Activated CD8-positive, alpha-beta T cell treated with anti-CD3 and anti-CD28 coated beads for 36 hours (primary cell): ENCODE measurements at regions not wholly inside any gene's neighbourhood (a gene's known extent, or its start where the extent isn't known, plus 50 kb on each side); places are given as distances from the start of the nearest gene placed in this dataset.

Source experiments
- ATAC-seq: fragments of 200-7000 bp; cut with Tn5 transposase; one replicate; pipeline ENCODE4 v1.10.0; 2021; ENCODE audit warnings: mild to moderate bottlenecking, moderate library complexity
- CTCF ChIA-PET: fragments of 350-600 bp; sonication (Branson Sonifier 250); formaldehyde crosslinking; loops from one replicate; lab custom pipeline; 2021; ENCODE audit warnings: antibody characterized with exemption; lab: Charles Lee
- POLR2A ChIA-PET: fragments of 350-600 bp; sonication (Branson Sonifier 250); formaldehyde crosslinking; loops from one replicate; lab custom pipeline; 2021; ENCODE audit warnings: antibody characterized with exemption; lab: Charles Lee
- DNase-seq: peaks from one replicate; pipeline ENCODE4 v3.0.0-alpha.2; 2020
- H3K27ac Mint-ChIP-seq: one replicate; pipeline ENCODE4 v1.8.0; 2021; ENCODE audit warnings: mild to moderate bottlenecking, mixed read lengths
- H3K27me3 Mint-ChIP-seq: one replicate; pipeline ENCODE4 v1.8.0; 2021; ENCODE audit warnings: mixed read lengths
- H3K36me3 Mint-ChIP-seq: one replicate; pipeline ENCODE4 v1.8.0; 2021; ENCODE audit warnings: low read depth, mixed read lengths
- H3K4me1 Mint-ChIP-seq: one replicate; pipeline ENCODE4 v1.8.0; 2021; ENCODE audit warnings: low read depth, mixed read lengths
- H3K4me3 Mint-ChIP-seq: one replicate; pipeline ENCODE4 v1.8.0; 2021; ENCODE audit warnings: mild to moderate bottlenecking, moderate library complexity, mixed read lengths
- H3K9me3 Mint-ChIP-seq: one replicate; pipeline ENCODE4 v1.8.0; 2021; ENCODE audit warnings: mixed read lengths
- intact Hi-C: fragments of 100-400 bp; cut with micrococcal nuclease; formaldehyde crosslinking; loops from one replicate; pipeline ENCODE4 v1.10.0; 2022
- TF ChIP-seq, protein P1 (sequence below): fragments of 200-600 bp; IDR thresholded peaks from one replicate; pipeline ENCODE4 v1.8.0; 2022; ENCODE audit warnings: antibody characterized with exemption, mild to moderate bottlenecking

DNA sequence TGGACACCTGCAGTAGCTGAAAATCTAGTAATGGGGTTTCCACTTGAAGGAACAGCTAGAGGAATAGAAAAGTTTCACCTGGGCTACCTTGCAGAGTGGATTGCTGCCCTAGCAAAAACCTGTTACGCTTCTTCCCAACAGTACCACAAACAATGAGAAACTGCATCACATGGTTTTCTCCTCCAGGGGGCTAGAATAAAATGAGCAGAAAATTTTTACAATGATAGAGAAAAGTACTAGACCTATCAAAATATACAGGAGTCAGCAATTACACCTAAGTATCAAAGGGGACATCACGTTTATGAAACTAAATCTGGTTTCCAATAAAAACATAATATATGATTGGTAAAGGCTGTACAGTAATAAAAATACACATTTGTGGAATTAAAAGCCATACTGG is 423.1 kb upstream of the PITX2 start:
- DNase-seq = no peak

DNA sequence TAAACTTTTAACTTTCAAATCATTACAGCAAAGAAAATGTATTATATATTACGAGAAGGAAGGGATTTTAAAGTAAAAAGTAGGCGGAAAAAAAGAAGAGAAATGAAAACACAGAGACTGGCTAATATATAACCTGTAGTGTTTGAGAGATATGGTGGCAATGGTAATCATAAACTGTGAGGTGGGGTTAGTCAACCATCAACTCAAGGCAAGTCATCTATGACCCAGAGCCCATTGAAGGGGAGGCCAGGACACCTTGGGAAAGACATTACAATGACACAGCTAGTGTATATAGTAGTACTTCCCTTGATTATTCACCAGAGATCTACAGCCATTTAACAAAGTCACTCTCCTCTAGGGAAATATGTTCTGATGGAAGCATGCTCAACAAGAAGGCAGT is 423.9 kb upstream of the PITX2 start:
- Mint-ChIP-seq H3K36me3 (no peaks in the 10 kb centered on the region), H3K4me3 (no peak overlapping the region), H3K27ac (no peak overlapping the region), H3K4me1 (no peaks in the 10 kb centered on the region), H3K27me3 (no peaks in the 10 kb centered on the region), H3K9me3 (peaks cover 8% of the 10 kb centered on the region)
- ChIA-PET CTCF (no interaction called here), POLR2A (no interaction called here)
- intact Hi-C loops = no loop called here
- TF ChIP-seq, protein P1, sequence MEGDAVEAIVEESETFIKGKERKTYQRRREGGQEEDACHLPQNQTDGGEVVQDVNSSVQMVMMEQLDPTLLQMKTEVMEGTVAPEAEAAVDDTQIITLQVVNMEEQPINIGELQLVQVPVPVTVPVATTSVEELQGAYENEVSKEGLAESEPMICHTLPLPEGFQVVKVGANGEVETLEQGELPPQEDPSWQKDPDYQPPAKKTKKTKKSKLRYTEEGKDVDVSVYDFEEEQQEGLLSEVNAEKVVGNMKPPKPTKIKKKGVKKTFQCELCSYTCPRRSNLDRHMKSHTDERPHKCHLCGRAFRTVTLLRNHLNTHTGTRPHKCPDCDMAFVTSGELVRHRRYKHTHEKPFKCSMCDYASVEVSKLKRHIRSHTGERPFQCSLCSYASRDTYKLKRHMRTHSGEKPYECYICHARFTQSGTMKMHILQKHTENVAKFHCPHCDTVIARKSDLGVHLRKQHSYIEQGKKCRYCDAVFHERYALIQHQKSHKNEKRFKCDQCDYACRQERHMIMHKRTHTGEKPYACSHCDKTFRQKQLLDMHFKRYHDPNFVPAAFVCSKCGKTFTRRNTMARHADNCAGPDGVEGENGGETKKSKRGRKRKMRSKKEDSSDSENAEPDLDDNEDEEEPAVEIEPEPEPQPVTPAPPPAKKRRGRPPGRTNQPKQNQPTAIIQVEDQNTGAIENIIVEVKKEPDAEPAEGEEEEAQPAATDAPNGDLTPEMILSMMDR = no peak
- DNase-seq (no peak), ATAC-seq (no peak)

More for the DNA sequence above, 423.1 kb upstream of the PITX2 start:
- POLR2A ChIA-PET = no interaction called here
- CTCF ChIA-PET = no interaction called here
- intact Hi-C loops = no loop called here
- Mint-ChIP-seq H3K27me3 (no peaks in the 10 kb centered on the region), H3K4me3 (no peak overlapping the region), H3K9me3 (peaks cover 4% of the 10 kb centered on the region), H3K27ac (no peak overlapping the region), H3K4me1 (no peaks in the 10 kb centered on the region), H3K36me3 (no peaks in the 10 kb centered on the region)
- ATAC-seq = no peak
- TF ChIP-seq, protein P1 = no peak

DNA sequence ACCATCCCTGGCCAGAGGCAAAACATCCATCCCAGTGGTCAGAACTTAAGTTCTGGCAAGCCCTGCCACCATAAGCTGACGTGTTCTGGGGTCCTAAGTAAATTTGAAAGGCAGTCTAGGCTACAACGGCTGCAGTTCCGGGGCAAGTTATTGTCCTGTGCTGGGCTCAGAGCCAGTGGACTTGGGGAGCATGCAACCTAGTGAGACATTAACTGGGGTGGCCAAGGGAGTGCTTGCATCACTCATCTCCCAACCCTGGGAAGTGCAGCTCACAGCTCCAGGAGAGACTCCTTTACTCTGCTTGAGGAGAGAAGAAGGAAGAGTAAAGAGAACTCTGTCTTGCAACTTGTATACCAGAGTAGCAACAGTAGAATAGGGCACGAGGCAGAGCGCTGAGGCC is 425.4 kb upstream of the PITX2 start:
- ChIA-PET CTCF (no interaction called here), POLR2A (no interaction called here)
- Mint-ChIP-seq H3K27me3 (no peaks in the 10 kb centered on the region), H3K9me3 (peaks cover 11% of the 10 kb centered on the region), H3K4me3 (no peak overlapping the region), H3K4me1 (no peaks in the 10 kb centered on the region), H3K27ac (no peak overlapping the region), H3K36me3 (no peaks in the 10 kb centered on the region)
- DNase-seq (no peak), ATAC-seq (no peak)
- intact Hi-C loops = no loop called here
- TF ChIP-seq, protein P1 = no peak

DNA sequence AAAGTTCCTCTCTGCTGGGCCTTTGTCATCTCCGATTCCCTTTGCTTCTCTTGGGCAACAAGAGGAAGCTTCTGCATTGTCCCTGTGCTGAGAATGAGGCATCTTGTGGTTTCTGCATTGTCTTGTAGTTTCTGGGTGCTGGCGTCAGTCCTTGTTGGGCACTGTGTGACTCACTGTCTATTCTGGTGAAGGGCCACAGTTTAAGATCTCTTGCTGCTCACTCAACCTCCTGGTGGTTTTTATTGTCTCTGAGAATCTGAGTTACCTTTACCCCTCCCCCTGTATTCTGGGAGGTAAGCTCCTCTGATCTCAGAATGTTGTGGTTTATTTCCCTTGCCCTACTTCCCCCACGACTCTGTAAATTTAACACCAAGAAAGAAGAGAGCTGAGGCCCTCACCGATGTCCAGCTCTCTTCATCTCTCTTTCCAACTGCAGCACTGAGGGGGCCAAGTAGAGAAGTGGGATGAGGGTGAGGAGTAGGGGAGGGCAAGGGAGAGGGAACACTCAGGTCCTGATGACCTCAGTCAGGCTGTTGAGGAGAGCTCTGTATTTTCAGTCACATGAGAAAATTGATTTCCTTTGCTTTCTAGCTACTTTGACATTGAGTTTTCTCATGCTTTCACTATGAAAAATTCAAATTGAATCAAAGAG is 441.6 kb upstream of the PITX2 start:
- H3K4me3 Mint-ChIP-seq = no peak overlapping the region
- ATAC-seq (no peak), DNase-seq (no peak)
- intact Hi-C loops = no loop called here
- ChIA-PET POLR2A (no interaction called here), CTCF (no interaction called here)
- H3K36me3 Mint-ChIP-seq = no peaks in the 10 kb centered on the region
- TF ChIP-seq, protein P1 = no peak
- no peaks in the 10 kb centered on the region for H3K27me3 Mint-ChIP-seq
- no peak overlapping the region for H3K27ac Mint-ChIP-seq
- no peaks in the 10 kb centered on the region for H3K4me1 Mint-ChIP-seq
- H3K9me3 Mint-ChIP-seq = no peaks in the 10 kb centered on the region

DNA sequence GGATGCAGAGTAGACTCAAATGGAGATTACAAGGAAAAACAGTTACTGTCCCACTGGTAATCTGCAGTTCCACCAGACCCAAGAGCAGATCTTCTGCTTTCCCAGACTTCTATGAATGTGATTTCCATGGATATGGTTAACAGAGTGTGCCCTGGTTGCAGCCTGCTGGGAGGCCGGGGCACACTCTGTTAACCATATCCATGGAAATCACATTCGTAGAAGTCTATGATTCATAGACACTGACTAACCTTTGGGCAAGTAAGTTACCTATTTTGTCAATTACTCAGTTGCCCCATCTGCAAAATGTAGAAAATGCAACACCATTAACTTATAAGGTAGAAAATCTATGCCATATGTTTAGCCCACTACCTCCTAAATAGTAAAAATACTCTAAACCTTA is 443.1 kb upstream of the PITX2 start:
- H3K4me3 Mint-ChIP-seq = no peak overlapping the region
- no peaks in the 10 kb centered on the region for H3K27me3 Mint-ChIP-seq
- no peaks in the 10 kb centered on the region for H3K4me1 Mint-ChIP-seq
- no peaks in the 10 kb centered on the region for H3K36me3 Mint-ChIP-seq
- H3K9me3 Mint-ChIP-seq = no peaks in the 10 kb centered on the region
- ChIA-PET CTCF (no interaction called here), POLR2A (interaction anchor here (0.6 kb wide), 1 partner anchor 1821 kb away, joined by 3 read pairs; no protein-coding TSS in a partner anchor)
- TF ChIP-seq, protein P1 = no peak
- no peak overlapping the region for H3K27ac Mint-ChIP-seq
- intact Hi-C loops = no loop called here
- ATAC-seq (no peak), DNase-seq (no peak)
